OCI-LY1 (cell line): ENCODE measurements at regions not wholly inside any gene's neighbourhood (a gene's known extent, or its start where the extent isn't known, plus 50 kb on each side); places are given as distances from the start of the nearest gene placed in this dataset.

Experiments used
- H2AFZ ChIP-seq: fragments of 200-600 bp; sonication (generic), shearing (Covaris generic); 2 replicates; pipeline ENCODE4 v1.6.0; 2014; ENCODE audit warnings: antibody characterized with exemption, mild to moderate bottlenecking, low read length
- H3F3A ChIP-seq: fragments of 200-600 bp; sonication (generic), shearing (Covaris generic); 2 replicates; pipeline ENCODE4 v1.6.0; 2014; ENCODE audit warnings: mild to moderate bottlenecking, antibody characterized with exemption, low read length, moderate library complexity; ENCODE audit not compliant: insufficient read depth
- H3K27ac ChIP-seq: fragments of 200-600 bp; sonication (generic); 2 replicates; pipeline ENCODE4 v1.5.1; 2014; ENCODE audit warnings: low read length, mixed run types, mild to moderate bottlenecking, low read depth; ENCODE audit not compliant: poor library complexity, severe bottlenecking
- H3K27me3 ChIP-seq: fragments of 200-600 bp; sonication (generic); 2 replicates; pipeline ENCODE4 v1.6.0; 2014; ENCODE audit warnings: antibody characterized with exemption, mild to moderate bottlenecking, low read length, moderate library complexity; ENCODE audit not compliant: insufficient read depth
- H3K36me3 ChIP-seq: fragments of 200-600 bp; sonication (generic); 2 replicates; pipeline ENCODE4 v1.6.1; 2014; ENCODE audit warnings: mild to moderate bottlenecking, antibody characterized with exemption, low read length, moderate library complexity, mixed read lengths; ENCODE audit not compliant: insufficient read depth
- H3K4me1 ChIP-seq: fragments of 200-600 bp; sonication (generic); 2 replicates; pipeline ENCODE4 v1.5.1; 2014; ENCODE audit warnings: mild to moderate bottlenecking, low read length, moderate library complexity; ENCODE audit not compliant: insufficient read depth, severe bottlenecking
- H3K4me2 ChIP-seq: fragments of 200-600 bp; sonication (generic), shearing (Covaris generic); 2 replicates; pipeline ENCODE4 v1.6.1; 2014; ENCODE audit warnings: low read length
- H3K4me3 ChIP-seq: fragments of 200-600 bp; sonication (generic); 2 replicates; pipeline ENCODE4 v1.5.1; 2014; ENCODE audit warnings: low read length, low read depth, mild to moderate bottlenecking, mixed read lengths; ENCODE audit not compliant: poor library complexity, severe bottlenecking
- H3K79me2 ChIP-seq: fragments of 200-600 bp; shearing (Covaris generic); 2 replicates; pipeline ENCODE4 v1.6.1; 2016; ENCODE audit warnings: mixed run types, low read length, mixed read lengths; ENCODE audit not compliant: insufficient read depth
- H3K9ac ChIP-seq: fragments of 200-600 bp; sonication (generic), shearing (Covaris generic); 2 replicates; pipeline ENCODE4 v1.6.1; 2014; ENCODE audit warnings: mild to moderate bottlenecking, low read length, mixed read lengths
- H3K9me2 ChIP-seq: fragments of 200-600 bp; sonication (generic), shearing (Covaris generic); 2 replicates; pipeline ENCODE4 v1.6.1; 2014; ENCODE audit warnings: low read depth, mild to moderate bottlenecking, low read length, mixed read lengths
- H3K9me3 ChIP-seq: fragments of 200-600 bp; shearing (Covaris generic); 2 replicates; pipeline ENCODE4 v1.6.1; 2014; ENCODE audit warnings: low read length, mixed read lengths
- H4K20me1 ChIP-seq: fragments of 200-600 bp; sonication (generic), shearing (Covaris generic); 2 replicates; pipeline ENCODE4 v1.6.0; 2016; ENCODE audit warnings: mild to moderate bottlenecking, low read length; ENCODE audit not compliant: insufficient read depth
- EZH2 ChIP-seq: fragments of 200-600 bp; sonication (generic), shearing (Covaris generic); IDR thresholded peaks from 2 replicates; pipeline ENCODE4 v1.8.0; 2017; ENCODE audit warnings: borderline replicate concordance, mixed run types, mild to moderate bottlenecking, antibody characterized with exemption, low read length, moderate library complexity, mixed read lengths
- TF ChIP-seq, protein P1 (sequence below): fragments of 200-600 bp; sonication (generic), shearing (Covaris generic); IDR thresholded peaks from 2 replicates; pipeline ENCODE4 v1.5.1; 2017; ENCODE audit warnings: mild to moderate bottlenecking, antibody characterized with exemption, low read length, moderate library complexity, mixed read lengths

DNA sequence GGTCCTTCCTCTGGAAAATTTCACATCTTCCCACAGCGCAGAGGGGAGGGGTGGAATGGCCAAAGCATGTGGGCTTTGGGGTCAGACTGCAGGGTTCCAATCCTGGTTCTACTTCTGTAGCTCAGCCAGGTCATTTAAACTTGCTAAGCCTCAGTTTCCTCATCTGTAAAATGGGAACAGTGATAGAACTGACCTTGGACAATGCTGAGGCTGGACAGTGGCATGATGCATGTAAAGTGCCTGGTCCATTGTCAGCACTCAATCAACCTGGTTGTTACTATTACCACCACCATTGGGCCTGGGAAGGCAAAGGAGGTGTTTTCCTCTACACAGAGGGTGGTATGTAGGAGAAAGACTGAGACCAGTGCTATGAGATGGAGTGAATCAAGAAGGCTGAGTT, 162.8 kb downstream of the VRK1 start:
- Histone ChIP-seq H3K4me1 (peaks cover 9% of the 10 kb centered on the region), H4K20me1 (no peaks in the 10 kb centered on the region), H3K27me3 (no peaks in the 10 kb centered on the region), H3K27ac (no peak overlapping the region), H3K79me2 (no peaks in the 10 kb centered on the region), H3K9ac (no peak overlapping the region), H3K36me3 (no peaks in the 10 kb centered on the region; the same call in 1 of the 2 replicates), H2AFZ (no peak overlapping the region), H3K4me2 (no peak overlapping the region), H3K4me3 (no peak overlapping the region), H3K9me2 (no peaks in the 10 kb centered on the region), H3K9me3 (0 out of 2 replicates have a peak, but pooled peaks cover 5% of the 10 kb centered on the region), H3F3A (no peaks in the 10 kb centered on the region)
- no peak for TF ChIP-seq EZH2
- TF ChIP-seq, protein P1, sequence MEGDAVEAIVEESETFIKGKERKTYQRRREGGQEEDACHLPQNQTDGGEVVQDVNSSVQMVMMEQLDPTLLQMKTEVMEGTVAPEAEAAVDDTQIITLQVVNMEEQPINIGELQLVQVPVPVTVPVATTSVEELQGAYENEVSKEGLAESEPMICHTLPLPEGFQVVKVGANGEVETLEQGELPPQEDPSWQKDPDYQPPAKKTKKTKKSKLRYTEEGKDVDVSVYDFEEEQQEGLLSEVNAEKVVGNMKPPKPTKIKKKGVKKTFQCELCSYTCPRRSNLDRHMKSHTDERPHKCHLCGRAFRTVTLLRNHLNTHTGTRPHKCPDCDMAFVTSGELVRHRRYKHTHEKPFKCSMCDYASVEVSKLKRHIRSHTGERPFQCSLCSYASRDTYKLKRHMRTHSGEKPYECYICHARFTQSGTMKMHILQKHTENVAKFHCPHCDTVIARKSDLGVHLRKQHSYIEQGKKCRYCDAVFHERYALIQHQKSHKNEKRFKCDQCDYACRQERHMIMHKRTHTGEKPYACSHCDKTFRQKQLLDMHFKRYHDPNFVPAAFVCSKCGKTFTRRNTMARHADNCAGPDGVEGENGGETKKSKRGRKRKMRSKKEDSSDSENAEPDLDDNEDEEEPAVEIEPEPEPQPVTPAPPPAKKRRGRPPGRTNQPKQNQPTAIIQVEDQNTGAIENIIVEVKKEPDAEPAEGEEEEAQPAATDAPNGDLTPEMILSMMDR = no peak

DNA sequence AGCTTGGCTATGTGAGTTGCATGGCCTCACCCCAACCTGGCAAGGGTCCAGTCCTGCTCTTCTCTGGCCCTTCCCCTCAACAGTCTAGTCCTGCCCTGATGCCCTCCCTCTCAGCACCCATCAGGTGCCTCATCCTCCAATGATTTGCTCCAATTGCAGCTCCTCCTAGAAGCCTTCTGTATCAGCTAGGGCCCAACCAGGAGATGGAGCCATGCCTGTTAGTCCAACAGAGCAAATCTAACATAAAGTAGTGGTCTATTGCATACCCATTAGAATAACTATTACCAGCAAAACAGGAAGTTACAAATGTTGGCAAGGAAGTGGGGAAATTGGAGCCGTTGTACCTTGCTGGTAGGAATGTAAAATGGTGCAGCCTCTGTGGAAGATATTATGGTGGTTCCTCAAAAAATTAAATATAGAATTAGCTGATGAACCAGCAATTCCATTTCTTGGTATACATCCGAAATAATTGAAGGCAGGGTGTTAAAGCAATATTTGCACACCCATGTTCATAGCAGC, 163.5 kb downstream of the VRK1 start:
- TF ChIP-seq EZH2 = no peak
- TF ChIP-seq, protein P1 = no peak
- no peak overlapping the region for H3K27ac ChIP-seq
- H3K9me3 ChIP-seq = 0 out of 2 replicates have a peak, but pooled peaks cover 5% of the 10 kb centered on the region
- H3K27me3 ChIP-seq = no peaks in the 10 kb centered on the region
- H3K36me3 ChIP-seq = no peaks in the 10 kb centered on the region; the same call in 1 of the 2 replicates
- H3F3A ChIP-seq = no peaks in the 10 kb centered on the region
- H3K9ac ChIP-seq = no peak overlapping the region
- no peak overlapping the region for H3K4me2 ChIP-seq
- no peak overlapping the region for H2AFZ ChIP-seq
- peaks cover 9% of the 10 kb centered on the region for H3K4me1 ChIP-seq
- no peaks in the 10 kb centered on the region for H4K20me1 ChIP-seq
- no peaks in the 10 kb centered on the region for H3K9me2 ChIP-seq
- no peak overlapping the region for H3K4me3 ChIP-seq
- no peaks in the 10 kb centered on the region for H3K79me2 ChIP-seq

DNA sequence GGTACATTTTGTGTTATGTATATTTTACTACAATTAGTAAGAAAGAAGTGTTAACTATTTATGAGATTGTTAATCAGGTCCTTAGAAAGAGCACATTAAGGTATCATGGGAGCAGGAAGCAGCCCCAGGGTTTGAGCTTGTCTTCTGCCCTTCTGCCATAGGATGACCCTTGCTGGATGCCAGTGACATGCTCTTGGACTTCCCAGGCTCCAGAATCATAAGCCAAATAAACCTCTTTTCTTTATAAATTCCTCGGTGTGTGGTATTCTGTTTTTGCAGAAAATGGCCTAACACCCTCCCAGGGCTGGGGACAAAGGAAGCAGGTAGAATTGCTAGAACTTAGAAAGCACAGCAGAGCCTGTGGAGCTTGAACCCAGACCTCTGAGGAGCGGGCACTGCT, 164.7 kb downstream of the VRK1 start:
- no peaks in the 10 kb centered on the region; the same call in 1 of the 2 replicates for H3K36me3 ChIP-seq
- no peaks in the 10 kb centered on the region for H3K27me3 ChIP-seq
- no peaks in the 10 kb centered on the region for H4K20me1 ChIP-seq
- no peak overlapping the region for H3K27ac ChIP-seq
- 0 out of 2 replicates have a peak, but pooled peaks cover 5% of the 10 kb centered on the region for H3K9me3 ChIP-seq
- no peak overlapping the region for H2AFZ ChIP-seq
- H3F3A ChIP-seq = no peaks in the 10 kb centered on the region
- no peaks in the 10 kb centered on the region for H3K79me2 ChIP-seq
- H3K4me2 ChIP-seq = no peak overlapping the region
- H3K9me2 ChIP-seq = no peaks in the 10 kb centered on the region
- H3K4me3 ChIP-seq = no peak overlapping the region
- no peak for TF ChIP-seq EZH2
- TF ChIP-seq, protein P1 = no peak
- no peak overlapping the region for H3K9ac ChIP-seq
- peaks cover 9% of the 10 kb centered on the region for H3K4me1 ChIP-seq
